NT2/D1 (cell line): ENCODE measurements at regions not wholly inside any gene's neighbourhood (a gene's known extent, or its start where the extent isn't known, plus 50 kb on each side); places are given as distances from the start of the nearest gene placed in this dataset.

Experiments
- SUZ12 ChIP-seq: IDR thresholded peaks from 2 replicates; pipeline ENCODE4 v1.6.1; 2011; ENCODE audit not compliant: insufficient read length, insufficient read depth; ENCODE audit errors: extremely low read depth
- ZNF274 ChIP-seq: IDR thresholded peaks from 2 replicates; pipeline ENCODE4 v1.6.1; 2011; ENCODE audit warnings: mild to moderate bottlenecking, low read depth, low read length

GRCh38 chr15:77716632-77717332, 84.1 kb upstream of the LINGO1 start:
- TF ChIP-seq ZNF274 (no peak), SUZ12 (no peak)
